Tibial nerve (tissue), 4 donors: ENCODE measurements at regions not wholly inside any gene's neighbourhood (a gene's known extent, or its start where the extent isn't known, plus 50 kb on each side); places are given as distances from the start of the nearest gene placed in this dataset.

Experiments used
- DNase-seq, 2 donors: peaks; one replicate each; pipeline ENCODE4 v3.0.0-alpha.2; 2019; ENCODE audit warnings: low spot score in 2 of 2
- H3K27ac ChIP-seq, 4 donors: fragments of 200-600 bp; sonication (generic) in 3 of 4; one replicate each; pipeline ENCODE4 v1.5.1; 2017 to 2019; ENCODE audit warnings: mild to moderate bottlenecking in 1 of 4
- H3K27me3 ChIP-seq, 2 donors: fragments of 200-600 bp; sonication (generic) in 1 of 2; one replicate each; pipeline versions ENCODE4 v1.5.1 to v1.6.0; 2017 to 2019
- H3K36me3 ChIP-seq, 3 donors: fragments of 200-600 bp; sonication (generic); one replicate each; pipeline ENCODE4 v1.5.1; 2018 to 2019
- H3K4me1 ChIP-seq, 4 donors: fragments of 200-600 bp; sonication (generic) in 3 of 4; one replicate each; pipeline ENCODE4 v1.5.1; 2017 to 2019
- H3K4me3 ChIP-seq, 4 donors: fragments of 200-600 bp; sonication (generic) in 3 of 4; one replicate each; pipeline ENCODE4 v1.5.1; 2017 to 2019; ENCODE audit warnings: mild to moderate bottlenecking in 1 of 4, moderate library complexity in 1 of 4
- H3K9me3 ChIP-seq, 4 donors: fragments of 200-600 bp; sonication (generic) in 3 of 4; one replicate each; pipeline ENCODE4 v1.5.1; 2017 to 2019
- CTCF ChIP-seq, 5 experiments: fragments of 200-600 bp in 3 of 5; fragments of 450-650 bp in 2 of 5; sonication (generic) in 3 of 5; IDR thresholded peaks; one replicate each; pipeline ENCODE4 v1.5.1; 2016 to 2019; ENCODE audit warnings: antibody characterized with exemption in 5 of 5, mild to moderate bottlenecking in 3 of 5, moderate library complexity in 2 of 5
- EP300 ChIP-seq, 2 donors: sonication (generic); formaldehyde crosslinking; IDR thresholded peaks; one replicate each; pipeline ENCODE4 v1.6.1; 2017; ENCODE audit warnings: antibody characterized with exemption in 2 of 2, mild to moderate bottlenecking in 1 of 2
- POLR2A ChIP-seq, 2 donors: fragments of 450-650 bp; IDR thresholded peaks; one replicate each; pipeline ENCODE4 v1.6.1; 2017; ENCODE audit warnings: antibody characterized with exemption in 2 of 2, mild to moderate bottlenecking in 2 of 2, moderate library complexity in 2 of 2
- WGBS, 2 donors: methylation state at CpG; one replicate each; pipeline ENCODE4 v1.1.5; 2018; 5-methylcytosine and 5-hydroxymethylcytosine counted together

DNA sequence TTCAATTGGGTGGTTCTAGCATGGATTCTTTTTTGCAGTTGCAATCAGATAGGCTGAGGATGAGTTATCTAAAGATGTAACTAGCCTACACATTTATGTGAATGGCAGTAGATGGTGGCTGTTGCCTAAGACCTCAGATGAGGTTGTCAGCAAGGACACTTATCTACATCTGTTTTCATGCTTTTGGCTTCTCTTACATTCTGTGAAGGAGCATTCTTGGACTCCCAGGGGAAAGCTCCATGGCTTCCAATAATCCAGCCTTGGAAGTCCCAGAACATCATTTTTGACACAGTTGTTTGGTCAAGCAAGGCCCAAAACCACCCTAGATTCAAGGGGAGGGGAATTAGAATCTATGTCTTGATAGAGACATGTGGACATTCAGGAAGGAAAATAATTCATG is 332.2 kb upstream of the RBMS3 start:
- H3K9me3 ChIP-seq, result no peaks in the 10 kb centered on the region

GRCh38 chr3:28949580-28949979 is 331.3 kb upstream of the RBMS3 start:
- Histone ChIP-seq H3K4me1 (peaks cover 0 to 10% (median 0%) of the 10 kb centered on the region in 4 donors), H3K36me3 (no peaks in the 10 kb centered on the region), H3K4me3 (no peak overlapping the region), H3K27me3 (no peaks in the 10 kb centered on the region), H3K27ac (no peak overlapping the region), H3K9me3 (no peaks in the 10 kb centered on the region)
- 90 to 98% methylated on average over 1 of the region's 1 CpG for WGBS, 2 donors
- DNase-seq, result no peak
- TF ChIP-seq POLR2A (IDR thresholded peaks at IDR 0.05) (no peak), EP300 (IDR thresholded peaks at IDR 0.05) (no peak), CTCF (IDR thresholded peaks at IDR 0.05) (no peak)

More for the DNA sequence above, 332.2 kb upstream of the RBMS3 start:
- peaks cover 0 to 10% (median 0%) of the 10 kb centered on the region in 4 donors for H3K4me1 ChIP-seq
- DNase-seq, result no peak
- TF ChIP-seq POLR2A (IDR thresholded peaks at IDR 0.05), result no peak
- TF ChIP-seq EP300 (IDR thresholded peaks at IDR 0.05), result no peak
- TF ChIP-seq CTCF (IDR thresholded peaks at IDR 0.05), result no peak
- no peak overlapping the region for H3K4me3 ChIP-seq
- H3K27me3 ChIP-seq, result no peaks in the 10 kb centered on the region
- no peak overlapping the region for H3K27ac ChIP-seq
- H3K36me3 ChIP-seq, result no peaks in the 10 kb centered on the region

DNA sequence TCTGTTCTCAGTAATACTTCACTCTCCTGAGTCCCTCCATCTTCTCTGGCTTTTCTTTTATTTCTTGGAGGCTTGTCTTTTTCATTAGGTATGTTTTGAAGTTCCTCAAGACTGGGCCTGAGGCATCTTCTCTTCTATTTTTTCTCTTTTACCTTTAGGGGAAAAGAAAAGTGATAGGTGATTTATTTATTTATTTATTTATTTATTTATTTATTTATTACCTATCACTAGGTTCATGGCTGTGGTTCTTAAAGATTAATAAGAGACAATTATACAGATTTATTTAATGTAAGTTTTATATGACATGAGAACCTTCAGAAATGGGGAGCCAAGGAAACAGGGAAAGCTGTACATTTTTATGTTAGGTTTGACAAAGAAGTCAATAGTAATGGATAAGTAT is 330.3 kb upstream of the RBMS3 start:
- H3K36me3 ChIP-seq, result no peaks in the 10 kb centered on the region
- H3K9me3 ChIP-seq, result no peaks in the 10 kb centered on the region
- TF ChIP-seq CTCF (IDR thresholded peaks at IDR 0.05), result no peak
- TF ChIP-seq POLR2A (IDR thresholded peaks at IDR 0.05), result no peak
- TF ChIP-seq EP300 (IDR thresholded peaks at IDR 0.05), result no peak
- H3K27ac ChIP-seq, result no peak overlapping the region
- H3K4me1 ChIP-seq, result peaks cover 0 to 10% (median 0%) of the 10 kb centered on the region in 4 donors
- H3K4me3 ChIP-seq, result no peak overlapping the region
- no peak for DNase-seq
- no peaks in the 10 kb centered on the region for H3K27me3 ChIP-seq

DNA sequence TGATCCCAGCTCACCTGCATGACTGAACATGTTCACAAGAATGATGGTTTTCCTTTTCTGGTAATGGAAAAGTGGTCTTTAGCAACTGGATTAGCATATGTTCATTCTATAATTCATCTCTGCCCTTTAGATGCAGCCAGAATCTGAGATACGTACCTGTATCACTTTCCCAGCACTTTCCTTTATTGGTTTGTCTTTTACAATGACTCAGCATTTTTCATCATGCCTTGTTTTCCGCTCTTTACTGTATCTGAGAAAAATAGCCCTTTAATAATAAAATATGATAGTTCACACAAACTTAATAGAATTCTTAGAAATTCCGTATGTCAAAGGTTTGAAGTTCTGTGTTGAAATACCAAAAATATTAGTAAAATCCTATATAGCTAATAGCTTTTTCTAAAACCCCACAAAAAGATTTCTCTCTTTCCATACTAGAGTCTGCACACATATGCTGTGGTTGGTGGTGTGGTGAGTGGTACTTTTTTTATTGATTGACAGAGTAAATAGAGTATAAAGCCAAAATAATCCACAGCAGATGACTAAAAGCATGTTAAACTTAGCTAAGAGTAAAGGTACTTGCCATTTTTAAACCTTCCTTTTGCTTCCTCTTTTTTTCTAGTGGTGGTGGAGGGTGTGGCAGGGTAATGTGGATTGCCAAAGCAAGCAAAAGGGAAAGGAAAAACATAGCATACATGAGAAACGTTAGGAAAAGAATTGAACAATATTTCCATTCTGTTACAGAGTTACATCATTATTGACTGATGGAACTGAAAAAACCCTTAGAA is 328.9 kb upstream of the RBMS3 start:
- Histone ChIP-seq H3K4me3 (no peak overlapping the region), H3K9me3 (no peaks in the 10 kb centered on the region), H3K27ac (no peak overlapping the region), H3K27me3 (no peaks in the 10 kb centered on the region), H3K4me1 (peaks cover 0 to 10% (median 0%) of the 10 kb centered on the region in 4 donors), H3K36me3 (no peaks in the 10 kb centered on the region)
- TF ChIP-seq POLR2A (IDR thresholded peaks at IDR 0.05) (no peak), EP300 (IDR thresholded peaks at IDR 0.05) (no peak), CTCF (IDR thresholded peaks at IDR 0.05) (no peak)
- DNase-seq, result no peak
- WGBS, 2 donors, result 66 to 70% methylated on average over 4 of the region's 4 CpGs

GRCh38 chr3:28958656-28959055 is 322.2 kb upstream of the RBMS3 start:
- TF ChIP-seq EP300 (IDR thresholded peaks at IDR 0.05) (no peak), CTCF (IDR thresholded peaks at IDR 0.05) (no peak), POLR2A (IDR thresholded peaks at IDR 0.05) (no peak)
- DNase-seq, result no peak
- peaks cover 0 to 20% (median 0%) of the 10 kb centered on the region in 4 donors for H3K9me3 ChIP-seq
- H3K4me1 ChIP-seq, result no peaks in the 10 kb centered on the region
- no peak overlapping the region for H3K27ac ChIP-seq
- H3K27me3 ChIP-seq, result no peaks in the 10 kb centered on the region
- H3K36me3 ChIP-seq, result no peaks in the 10 kb centered on the region
- WGBS, 2 donors, result 100% methylated on average over 2 of the region's 3 CpGs
- no peak overlapping the region for H3K4me3 ChIP-seq
